Astrocyte of the hippocampus (primary cell): ENCODE measurements at regions not wholly inside any gene's neighbourhood (a gene's known extent, or its start where the extent isn't known, plus 50 kb on each side); places are given as distances from the start of the nearest gene placed in this dataset.

Source experiments
- DNase-seq: peaks from one replicate; pipeline ENCODE4 v3.0.0; 2011; ENCODE audit warnings: low read depth, low spot score

GRCh38 chr16:48899500-48899899 lies 289.5 kb upstream of the N4BP1 start:
- DNase-seq: no peak

GRCh38 chr16:48897698-48898205 lies 287.8 kb upstream of the N4BP1 start:
- no peak for DNase-seq

GRCh38 chr16:48895142-48895541 lies 285.2 kb upstream of the N4BP1 start:
- DNase-seq: peak; percentile 7

GRCh38 chr16:48892893-48893292 lies 282.9 kb upstream of the N4BP1 start:
- DNase-seq: no peak

DNA sequence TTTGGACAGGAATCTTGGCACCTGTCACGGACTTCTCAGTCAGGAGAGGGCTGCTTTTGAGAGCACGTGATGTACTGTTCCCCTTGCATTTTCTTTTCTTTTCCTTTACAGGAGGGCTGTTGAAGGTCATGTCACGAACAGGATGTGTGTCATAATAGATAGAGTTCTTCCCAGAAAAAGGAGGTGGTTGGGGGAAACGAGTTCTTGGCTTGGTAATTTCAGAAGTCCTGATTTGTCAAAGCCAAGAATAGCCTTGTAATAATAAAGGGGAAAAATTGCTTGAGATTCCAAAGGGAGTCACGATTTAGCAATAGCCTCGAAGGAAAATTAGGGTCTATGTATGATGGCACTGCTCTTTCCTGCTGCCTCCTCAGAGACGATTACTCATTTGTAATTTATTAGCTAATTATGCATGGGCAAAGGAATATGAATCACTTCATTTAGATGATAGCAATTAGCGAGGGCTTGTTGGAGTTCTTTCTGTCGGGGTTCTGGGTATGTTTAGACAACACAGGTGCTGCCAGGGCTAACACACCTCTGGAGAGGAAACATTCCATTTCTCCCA lies 277.7 kb upstream of the N4BP1 start:
- DNase-seq: no peak

GRCh38 chr16:48885471-48885870 lies 275.5 kb upstream of the N4BP1 start:
- DNase-seq: no peak

- DNase-seq: no peak
These were observed 271.3 kb upstream of the N4BP1 start for GRCh38 chr16:48881272-48881671.

GRCh38 chr16:48879223-48880122 lies 269.5 kb upstream of the N4BP1 start:
- no peak for DNase-seq

DNA sequence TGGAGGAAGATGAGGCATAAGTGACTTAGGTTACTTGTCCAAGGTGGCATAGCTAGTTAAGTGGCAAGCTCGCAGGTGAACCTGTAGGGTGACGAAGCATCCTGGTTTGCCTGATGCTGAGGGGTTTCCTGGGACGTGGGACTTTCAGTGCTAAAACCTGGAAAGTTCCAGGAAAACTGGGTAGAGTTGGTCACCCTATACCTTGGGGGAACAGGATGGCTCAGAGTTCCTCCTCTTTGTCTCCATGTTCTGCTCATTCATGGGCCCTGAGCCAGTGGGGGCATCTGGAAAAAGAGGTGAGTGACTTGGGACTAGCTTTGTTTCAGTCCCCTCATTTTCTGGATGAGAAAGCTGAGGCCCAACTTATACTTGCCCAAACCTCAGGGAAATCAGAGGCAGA lies 268.0 kb upstream of the N4BP1 start:
- DNase-seq: no peak

- DNase-seq: no peak
These were observed 260.2 kb upstream of the N4BP1 start for GRCh38 chr16:48870141-48870540.

GRCh38 chr16:48865520-48865919 lies 255.5 kb upstream of the N4BP1 start:
- DNase-seq: no peak

GRCh38 chr16:48864055-48864454 lies 254.1 kb upstream of the N4BP1 start:
- no peak for DNase-seq

- DNase-seq: peak; percentile 18
These were observed 252.1 kb upstream of the N4BP1 start for GRCh38 chr16:48862087-48862532.

- no peak for DNase-seq
These were observed 250.4 kb upstream of the N4BP1 start for GRCh38 chr16:48860341-48860740.

- DNase-seq: no peak
These were observed 243.0 kb upstream of the N4BP1 start for GRCh38 chr16:48852951-48853350.

DNA sequence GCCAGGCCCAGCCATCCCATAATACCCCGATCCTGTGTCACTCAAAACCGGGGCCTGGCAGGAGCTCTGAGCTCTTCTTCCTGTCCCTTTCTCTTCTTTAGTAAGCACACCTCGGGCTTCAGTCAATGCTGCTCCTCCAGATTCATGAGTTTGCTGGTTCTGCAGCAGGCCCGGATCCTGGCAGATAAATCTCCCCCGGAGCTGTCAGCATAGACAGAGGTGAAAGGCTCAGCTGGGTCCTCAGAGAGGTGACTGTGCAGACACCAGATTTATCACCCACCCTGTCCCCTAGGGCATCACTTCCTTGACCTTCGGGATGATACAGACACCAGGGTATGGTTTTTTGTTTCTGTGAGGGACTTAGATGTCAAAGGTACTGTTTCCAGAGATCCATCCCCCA lies 242.5 kb upstream of the N4BP1 start:
- no peak for DNase-seq

DNA sequence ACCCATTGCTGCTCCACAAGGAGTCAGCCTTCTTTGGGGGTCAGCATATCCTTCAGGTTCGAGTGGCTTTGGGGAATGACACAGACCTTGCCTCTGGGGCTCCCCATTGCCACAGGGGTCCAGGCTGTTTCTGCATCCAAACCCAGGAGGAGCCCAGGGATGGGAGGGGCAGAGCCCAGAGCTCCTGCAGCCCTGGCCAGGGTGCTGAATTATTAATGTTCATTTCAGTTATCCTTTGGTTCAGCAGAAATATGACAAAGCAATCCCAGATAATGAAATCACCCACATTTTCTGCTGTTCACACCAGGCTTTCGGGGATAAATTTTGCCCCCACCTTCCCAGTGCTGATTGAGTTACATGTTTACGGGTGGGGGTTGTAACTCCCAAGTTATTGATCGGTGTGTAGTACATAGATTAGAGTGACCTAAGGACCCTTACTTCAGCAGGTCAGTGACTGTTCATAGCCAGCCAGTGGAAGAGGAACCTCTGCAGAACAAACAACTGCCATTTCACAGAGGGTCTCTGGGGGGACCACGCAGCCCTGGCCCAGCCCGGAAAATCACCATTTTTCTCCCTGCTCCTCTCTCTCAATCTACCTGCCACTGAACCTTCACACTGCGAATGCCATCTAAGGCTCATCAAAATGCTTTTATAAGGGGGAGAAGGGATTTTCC lies 240.3 kb upstream of the N4BP1 start:
- DNase-seq: no peak

DNA sequence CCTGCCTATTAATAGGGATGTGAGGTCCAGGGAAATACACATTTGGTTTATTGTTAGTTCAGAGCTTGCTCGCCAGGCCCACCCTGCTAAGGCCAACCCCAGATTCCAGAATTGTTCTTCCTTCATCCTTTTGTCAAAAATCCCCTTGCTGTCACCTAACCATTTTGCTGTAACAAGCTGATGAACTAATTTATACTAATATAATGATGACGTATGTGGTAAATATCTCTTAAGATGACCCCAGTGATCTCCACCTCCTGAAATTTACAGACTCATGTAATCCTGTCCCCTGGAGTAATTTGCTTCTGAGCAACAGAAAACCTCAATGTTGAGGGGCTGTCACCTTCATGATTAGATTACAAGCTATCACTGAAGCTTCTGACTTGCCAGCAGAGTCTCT lies 236.3 kb upstream of the N4BP1 start:
- no peak for DNase-seq

DNA sequence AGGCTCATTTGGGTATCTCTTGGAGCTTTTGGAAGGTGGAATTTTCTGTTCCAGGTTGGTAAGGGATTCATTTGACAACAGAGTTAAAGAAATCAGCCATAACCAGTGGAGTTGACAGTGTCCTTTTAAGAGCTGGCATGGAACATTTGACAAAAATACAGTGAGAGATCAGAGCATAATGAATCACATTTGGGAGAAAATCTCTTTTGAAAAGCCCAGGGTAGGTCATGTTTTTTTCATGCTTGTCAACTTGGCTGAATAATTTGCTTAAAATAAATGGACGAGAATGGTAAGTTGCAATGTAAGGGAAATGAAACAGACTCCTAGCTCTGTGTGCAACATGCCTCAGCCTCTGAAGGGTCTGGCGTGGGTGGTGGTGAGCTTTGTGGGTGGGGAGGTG lies 235.3 kb upstream of the N4BP1 start:
- DNase-seq: no peak

DNA sequence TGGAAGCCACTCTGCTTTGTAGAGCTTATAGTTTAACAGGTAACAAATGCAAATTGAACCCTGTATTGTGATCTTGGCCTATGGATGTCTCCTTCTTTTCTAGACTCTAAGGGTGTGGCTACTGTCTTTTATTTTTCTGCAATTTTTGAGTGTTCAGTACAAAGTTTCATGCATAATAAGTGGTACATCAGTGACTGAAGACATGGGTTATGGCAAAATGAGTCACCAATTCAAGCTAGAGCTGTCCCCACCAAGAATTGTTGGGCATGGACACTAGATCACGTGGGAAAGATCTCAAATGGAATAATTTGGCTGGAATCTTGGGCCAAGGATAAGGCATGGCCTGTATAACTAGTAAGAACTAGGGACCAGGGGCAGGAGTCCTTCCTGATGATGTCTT lies 228.4 kb upstream of the N4BP1 start:
- DNase-seq: no peak

- DNase-seq: no peak
These were observed 226.7 kb upstream of the N4BP1 start for GRCh38 chr16:48836636-48837035.

- no peak for DNase-seq
These were observed 226.1 kb upstream of the N4BP1 start for GRCh38 chr16:48836067-48836466.

DNA sequence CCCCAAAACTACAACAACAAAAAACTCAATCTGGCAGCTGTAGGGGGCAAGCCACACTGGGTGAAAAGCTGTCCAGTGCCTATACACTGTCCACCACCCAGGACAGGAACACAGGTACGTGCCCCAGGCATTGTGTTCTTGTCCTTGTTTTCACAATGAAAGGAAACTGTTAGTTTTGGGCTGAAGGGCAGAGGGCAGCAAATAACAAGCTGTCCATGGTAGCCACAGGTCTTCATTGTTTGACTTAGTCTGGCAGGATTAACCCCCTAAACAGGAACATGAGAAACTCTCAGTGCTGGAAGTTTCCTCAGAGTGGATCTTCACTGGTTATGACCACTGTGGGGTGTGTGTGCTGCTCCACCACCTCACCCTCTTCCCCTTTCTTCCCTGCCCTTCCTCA lies 224.6 kb upstream of the N4BP1 start:
- no peak for DNase-seq
